Right cardiac atrium (tissue), 5 donors: ENCODE measurements at regions not wholly inside any gene's neighbourhood (a gene's known extent, or its start where the extent isn't known, plus 50 kb on each side); places are given as distances from the start of the nearest gene placed in this dataset.

Source experiments
- ATAC-seq, 2 donors: fragments of 200-7000 bp; cut with Tn5 transposase; one replicate each; pipeline versions ENCODE4 v1.8.0 to v1.9.1; 2020; ENCODE audit warnings: moderate library complexity in 2 of 2, mild to moderate bottlenecking in 1 of 2
- DNase-seq, 3 donors: peaks; one replicate each; pipeline ENCODE4 v3.0.0-alpha.2; 2020
- H3K27ac ChIP-seq: one replicate; pipeline ENCODE4 v1.5.1; 2013; ENCODE audit warnings: mild to moderate bottlenecking, low read length, control low read depth, moderate library complexity
- H3K27me3 ChIP-seq: one replicate; pipeline ENCODE4 v1.6.1; 2013; ENCODE audit not compliant: control insufficient read depth, insufficient read depth
- H3K4me1 ChIP-seq: one replicate; pipeline ENCODE4 v1.6.1; 2013; ENCODE audit warnings: low read length; ENCODE audit not compliant: control insufficient read depth, insufficient read depth
- H3K4me3 ChIP-seq: one replicate; pipeline ENCODE4 v1.5.1; 2013; ENCODE audit warnings: low read length, control low read depth
- H3K9me3 ChIP-seq: one replicate; pipeline ENCODE4 v1.6.1; 2013; ENCODE audit warnings: low read length; ENCODE audit not compliant: control insufficient read depth
- WGBS: extraction: QIAGEN DNeasy Blood & Tissue Kit; methylation state at CpG from one replicate; pipeline ENCODE4 v1.1.7; 2013; 5-methylcytosine and 5-hydroxymethylcytosine counted together
- intact Hi-C, 4 donors: fragments of 100-400 bp; cut with DNase I; formaldehyde crosslinking; loops; one replicate each; pipeline versions ENCODE4 v1.11.0 to v1.14.0; 2022 to 2023
- donor health status: healthy with polysubstance abuse.
- donor health status: DM: no; HTN: yes; CAD: no.
- donor health status: DM: no; HTN: no; CAD: no.
- donor health status: DM: no; HTN: yes; CAD: no; lungs with severe emphysema.
- donor health status: DM: yes; HTN: yes; CAD: no.

- DNase-seq (no peak), ATAC-seq (no peak)
- Histone ChIP-seq H3K4me3 (no peak overlapping the region), H3K4me1 (peaks cover 15% of the 10 kb centered on the region), H3K9me3 (no peaks in the 10 kb centered on the region), H3K27me3 (no peaks in the 10 kb centered on the region), H3K27ac (no peak overlapping the region)
- intact Hi-C loops: no loop called here
- 63% methylated on average over 6 of the region's 6 CpGs for WGBS
Measured at GRCh38 chr13:24086642-24087041, 73.9 kb upstream of the SPATA13 start.

- ATAC-seq: peak; percentile 68 to 77
Measured at GRCh38 chr13:24087605-24088225, 72.8 kb upstream of the SPATA13 start.

GRCh38 chr13:24090049-24090448 is 70.5 kb upstream of the SPATA13 start:
- no peak for ATAC-seq
- peaks cover 15% of the 10 kb centered on the region for H3K4me1 ChIP-seq
- H3K4me3 ChIP-seq: no peak overlapping the region
- no peaks in the 10 kb centered on the region for H3K27me3 ChIP-seq
- no peaks in the 10 kb centered on the region for H3K9me3 ChIP-seq
- DNase-seq: no peak
- intact Hi-C loops: no loop called here
- 100% methylated on average over 1 of the region's 1 CpG for WGBS
- H3K27ac ChIP-seq: no peak overlapping the region

More at GRCh38 chr13:24087605-24088225, 72.8 kb upstream of the SPATA13 start:
- peak; percentile 39 to 54 (median 51) for DNase-seq
- Histone ChIP-seq H3K4me3 (no peak overlapping the region), H3K4me1 (peaks cover 15% of the 10 kb centered on the region), H3K9me3 (no peaks in the 10 kb centered on the region), H3K27ac (no peak overlapping the region), H3K27me3 (no peaks in the 10 kb centered on the region)
- WGBS: 44% methylated on average over 7 of the region's 7 CpGs
- intact Hi-C loops: no loop called here

- Histone ChIP-seq H3K4me1 (peaks cover 15% of the 10 kb centered on the region), H3K9me3 (no peaks in the 10 kb centered on the region), H3K4me3 (no peak overlapping the region), H3K27ac (no peak overlapping the region), H3K27me3 (no peaks in the 10 kb centered on the region)
- 79% methylated on average over 4 of the region's 4 CpGs for WGBS
- DNase-seq (no peak), ATAC-seq (peak in 1 of 2 donors; percentile 15)
- intact Hi-C loops: no loop called here
Measured at GRCh38 chr13:24091080-24091479, 69.4 kb upstream of the SPATA13 start.

- Histone ChIP-seq H3K9me3 (no peaks in the 10 kb centered on the region), H3K4me3 (no peak overlapping the region), H3K27me3 (no peaks in the 10 kb centered on the region), H3K4me1 (peaks cover 10% of the 10 kb centered on the region), H3K27ac (no peak overlapping the region)
- ATAC-seq: peak; percentile 53 to 74
- intact Hi-C loops: no loop called here
- 60% methylated on average over 1 of the region's 1 CpG for WGBS
- no peak for DNase-seq
Measured at GRCh38 chr13:24092108-24092507, 68.4 kb upstream of the SPATA13 start.

- Histone ChIP-seq H3K4me1 (peaks cover 5% of the 10 kb centered on the region), H3K4me3 (no peak overlapping the region), H3K9me3 (no peaks in the 10 kb centered on the region), H3K27me3 (no peaks in the 10 kb centered on the region), H3K27ac (peak overlapping the region; percentile 6)
- ATAC-seq (no peak), DNase-seq (no peak)
- intact Hi-C loops: no loop called here
- WGBS: 80% methylated on average over 3 of the region's 3 CpGs
Measured at GRCh38 chr13:24093047-24093446, 67.5 kb upstream of the SPATA13 start.

GRCh38 chr13:24096659-24097058 is 63.9 kb upstream of the SPATA13 start:
- H3K27ac ChIP-seq: no peak overlapping the region
- no peak overlapping the region for H3K4me3 ChIP-seq
- no peak for DNase-seq
- H3K9me3 ChIP-seq: no peaks in the 10 kb centered on the region
- no peaks in the 10 kb centered on the region for H3K27me3 ChIP-seq
- no peaks in the 10 kb centered on the region for H3K4me1 ChIP-seq
- intact Hi-C loops: no loop called here
- no peak for ATAC-seq
- WGBS: 90% methylated on average over 3 of the region's 3 CpGs

GRCh38 chr13:24097064-24097463 is 63.5 kb upstream of the SPATA13 start:
- Histone ChIP-seq H3K4me3 (no peak overlapping the region), H3K9me3 (no peaks in the 10 kb centered on the region), H3K4me1 (no peaks in the 10 kb centered on the region), H3K27me3 (no peaks in the 10 kb centered on the region), H3K27ac (no peak overlapping the region)
- intact Hi-C loops: no loop called here
- no peak for ATAC-seq
- WGBS: 70% methylated on average over 4 of the region's 4 CpGs
- no peak for DNase-seq

- WGBS: 96% methylated on average over 6 of the region's 6 CpGs
- ATAC-seq (no peak), DNase-seq (no peak)
- intact Hi-C loops: no loop called here
- Histone ChIP-seq H3K27ac (no peak overlapping the region), H3K4me3 (no peak overlapping the region), H3K4me1 (no peaks in the 10 kb centered on the region), H3K27me3 (no peaks in the 10 kb centered on the region), H3K9me3 (no peaks in the 10 kb centered on the region)
Measured at GRCh38 chr13:24097667-24098066, 62.9 kb upstream of the SPATA13 start.

- H3K4me1 ChIP-seq: no peaks in the 10 kb centered on the region
- H3K27me3 ChIP-seq: no peaks in the 10 kb centered on the region
- intact Hi-C loops: no loop called here
- WGBS: 81% methylated on average over 5 of the region's 5 CpGs
- no peak for DNase-seq
- H3K27ac ChIP-seq: no peak overlapping the region
- no peaks in the 10 kb centered on the region for H3K9me3 ChIP-seq
- ATAC-seq: no peak
- H3K4me3 ChIP-seq: no peak overlapping the region
Measured at GRCh38 chr13:24099490-24099889, 61.0 kb upstream of the SPATA13 start.

- Histone ChIP-seq H3K9me3 (no peaks in the 10 kb centered on the region), H3K4me1 (no peaks in the 10 kb centered on the region), H3K4me3 (no peak overlapping the region), H3K27ac (no peak overlapping the region), H3K27me3 (no peaks in the 10 kb centered on the region)
- intact Hi-C loops: no loop called here
- WGBS: 91% methylated on average over 3 of the region's 3 CpGs
- DNase-seq: no peak
- no peak for ATAC-seq
Measured at GRCh38 chr13:24100188-24100587, 60.3 kb upstream of the SPATA13 start.
